ENCODE measurements at regions not wholly inside any gene's neighbourhood (a gene's known extent, or its start where the extent isn't known, plus 50 kb on each side); places are given as distances from the start of the nearest gene placed in this dataset.

DNA sequence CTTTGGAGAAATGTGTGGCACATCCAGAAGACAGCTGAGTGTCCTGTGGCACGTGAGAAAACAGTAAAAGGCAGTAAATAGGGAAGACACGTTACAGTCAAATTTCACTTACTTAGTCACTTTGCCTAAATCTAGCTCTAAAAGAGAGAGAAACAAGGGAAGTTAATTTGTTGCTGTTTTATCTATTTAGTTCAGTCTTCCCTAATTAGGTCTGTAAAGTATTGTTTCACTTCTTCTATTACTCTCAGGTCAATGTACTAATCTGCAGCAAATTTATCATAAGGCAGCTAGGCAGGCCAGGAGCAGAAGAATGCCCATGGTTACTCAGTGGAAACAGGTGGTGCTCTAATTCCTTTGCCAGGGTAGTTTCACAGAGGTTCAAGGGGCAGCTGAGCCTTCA lies 124.3 kb upstream of the CNR1 start:
- Histone ChIP-seq H3K9ac (no peak overlapping the region), H3K27me3 (replicated peaks; ENCODE audit: insufficient read depth) (no peaks in the 10 kb centered on the region), H3K4me2 (ENCODE audit: unreplicated experiment) (no peak overlapping the region), H3K9me2 (ENCODE audit: insufficient read depth) (no peaks in the 10 kb centered on the region), H3K27ac (no peak overlapping the region), H4K20me1 (ENCODE audit: insufficient read depth) (no peaks in the 10 kb centered on the region), H3K4me3 (no peak overlapping the region), H3K79me2 (ENCODE audit: insufficient read depth) (no peaks in the 10 kb centered on the region), H2AFZ (no peak overlapping the region), H3K36me3 (ENCODE audit: low read depth) (no peaks in the 10 kb centered on the region), H3K9me3 (ENCODE audit: low read depth) (peaks cover 5% of the 10 kb centered on the region), H3F3A (ENCODE audit: insufficient read depth) (no peaks in the 10 kb centered on the region), H3K4me1 (ENCODE audit: insufficient read depth) (no peaks in the 10 kb centered on the region)
- no peak for DNase-seq
- in situ Hi-C loops (cut with MboI): no loop called here
- TF ChIP-seq EZH2phosphoT487 (IDR thresholded peaks at IDR 0.05; ENCODE audit: insufficient read depth, low read depth): no peak
- no peak for TF ChIP-seq EZH2 (IDR thresholded peaks at IDR 0.05; ENCODE audit: insufficient read depth, poor library complexity, severe bottlenecking)
- 31 to 32% methylated on average over 2 of the region's 2 CpGs for whole genome bisulfite sequencing, 2 experiments (ENCODE audit: low coverage in 1 of 2, low lambda C conversion rate in 2 of 2, missing lambda C conversion rate in 2 of 2)

DNA sequence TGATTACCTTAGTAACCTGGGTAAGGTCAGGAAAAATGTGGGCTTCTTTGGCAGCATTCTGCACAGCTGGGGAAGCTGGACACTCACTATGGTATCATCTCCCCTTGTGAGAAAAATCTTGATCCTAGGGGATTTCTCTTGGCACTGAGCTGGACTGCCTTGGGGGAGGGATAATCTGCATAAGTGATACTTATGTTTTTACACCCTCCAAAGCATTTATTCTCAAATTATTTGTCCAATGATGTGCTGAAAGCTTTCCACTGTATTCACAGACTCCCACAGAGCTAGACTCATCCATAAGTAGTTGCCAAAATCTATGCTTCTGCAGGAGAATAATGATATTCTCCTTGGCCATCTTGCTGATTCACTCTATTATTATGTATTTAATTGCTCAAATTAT lies 121.5 kb upstream of the CNR1 start:
- H3K36me3 ChIP-seq (ENCODE audit: low read depth): no peaks in the 10 kb centered on the region
- no peak overlapping the region for H3K4me2 ChIP-seq (ENCODE audit: unreplicated experiment)
- no peaks in the 10 kb centered on the region for H4K20me1 ChIP-seq (ENCODE audit: insufficient read depth)
- H3K4me3 ChIP-seq: no peak overlapping the region
- no peaks in the 10 kb centered on the region for H3K4me1 ChIP-seq (ENCODE audit: insufficient read depth)
- H3K79me2 ChIP-seq (ENCODE audit: insufficient read depth): no peaks in the 10 kb centered on the region
- H3K9me3 ChIP-seq (ENCODE audit: low read depth): peaks cover 5% of the 10 kb centered on the region
- H2AFZ ChIP-seq: no peak overlapping the region
- H3K27ac ChIP-seq: no peak overlapping the region
- in situ Hi-C loops (cut with MboI): no loop called here
- no peaks in the 10 kb centered on the region for H3K9me2 ChIP-seq (ENCODE audit: insufficient read depth)
- H3K27me3 ChIP-seq (replicated peaks; ENCODE audit: insufficient read depth): no peaks in the 10 kb centered on the region
- DNase-seq: no peak
- no peaks in the 10 kb centered on the region for H3F3A ChIP-seq (ENCODE audit: insufficient read depth)
- H3K9ac ChIP-seq: no peak overlapping the region
- TF ChIP-seq EZH2 (IDR thresholded peaks at IDR 0.05; ENCODE audit: insufficient read depth, poor library complexity, severe bottlenecking): no peak
- no peak for TF ChIP-seq EZH2phosphoT487 (IDR thresholded peaks at IDR 0.05; ENCODE audit: insufficient read depth, low read depth)

DNA sequence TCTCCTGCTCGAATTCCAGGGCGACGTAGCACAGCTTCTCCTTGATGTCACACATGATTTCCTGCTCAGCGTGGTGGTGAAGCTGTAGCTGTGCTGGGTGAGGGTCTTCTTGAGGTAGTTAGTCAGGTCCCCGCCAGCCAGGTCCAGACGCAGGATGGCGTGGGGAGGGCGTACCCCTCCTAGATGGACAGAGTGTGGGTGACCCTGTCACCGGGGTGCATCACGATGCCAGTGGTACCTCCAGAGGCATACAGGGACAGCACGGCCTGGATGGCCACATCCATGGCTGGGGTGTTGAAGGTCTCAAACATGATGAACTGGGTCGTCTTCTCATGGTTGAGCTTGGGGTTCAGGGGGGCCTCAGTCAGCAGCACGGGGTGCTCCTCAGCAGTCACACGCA lies 110.2 kb upstream of the CNR1 start:
- no peak overlapping the region for H3K9ac ChIP-seq
- H3K27me3 ChIP-seq (replicated peaks; ENCODE audit: insufficient read depth): no peaks in the 10 kb centered on the region; the same call in 1 of the 2 replicates
- 45% methylated on average over 14 of the region's 14 CpGs for WGBS, 2 experiments (ENCODE audit: low coverage in 1 of 2, low lambda C conversion rate in 2 of 2, missing lambda C conversion rate in 2 of 2)
- H3K4me3 ChIP-seq: no peak overlapping the region
- no peaks in the 10 kb centered on the region for H3K36me3 ChIP-seq (ENCODE audit: low read depth)
- no peak for DNase-seq
- no peak overlapping the region for H2AFZ ChIP-seq
- H3K9me3 ChIP-seq (ENCODE audit: low read depth): no peaks in the 10 kb centered on the region
- no peaks in the 10 kb centered on the region for H4K20me1 ChIP-seq (ENCODE audit: insufficient read depth)
- no peak overlapping the region for H3K27ac ChIP-seq
- no peaks in the 10 kb centered on the region for H3F3A ChIP-seq (ENCODE audit: insufficient read depth)
- no peaks in the 10 kb centered on the region for H3K79me2 ChIP-seq (ENCODE audit: insufficient read depth)
- in situ Hi-C loops (cut with MboI): no loop called here
- H3K4me2 ChIP-seq (ENCODE audit: unreplicated experiment): no peak overlapping the region
- no peaks in the 10 kb centered on the region for H3K9me2 ChIP-seq (ENCODE audit: insufficient read depth)
- H3K4me1 ChIP-seq (ENCODE audit: insufficient read depth): no peaks in the 10 kb centered on the region
- TF ChIP-seq EZH2 (IDR thresholded peaks at IDR 0.05; ENCODE audit: insufficient read depth, poor library complexity, severe bottlenecking) (no peak), EZH2phosphoT487 (IDR thresholded peaks at IDR 0.05; ENCODE audit: insufficient read depth, low read depth) (no peak)

DNA sequence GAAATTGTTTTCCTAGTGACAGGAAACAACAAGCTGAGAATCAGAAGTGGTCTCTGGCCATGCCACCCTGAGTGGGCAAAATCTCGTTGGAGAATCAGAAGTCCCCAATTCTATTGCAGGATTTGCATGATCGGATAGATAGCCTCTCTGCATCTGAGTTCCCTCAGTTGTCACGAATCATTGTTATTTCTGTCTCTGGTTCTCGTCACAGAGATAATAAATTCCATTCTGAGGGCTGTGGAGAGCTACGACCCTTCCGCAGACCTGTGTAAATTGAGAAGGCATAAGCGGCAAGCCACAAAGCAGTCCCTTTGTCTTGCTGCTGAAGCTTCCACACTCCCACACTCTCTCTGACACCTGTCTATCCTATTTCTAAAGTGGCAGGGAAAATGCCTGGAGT lies 102.4 kb upstream of the CNR1 start:
- H3K79me2 ChIP-seq (ENCODE audit: insufficient read depth): no peaks in the 10 kb centered on the region
- 7 to 10% methylated on average over 7 of the region's 7 CpGs for WGBS, 2 experiments (ENCODE audit: low coverage in 1 of 2, low lambda C conversion rate in 2 of 2, missing lambda C conversion rate in 2 of 2)
- no peak overlapping the region for H2AFZ ChIP-seq
- H3K27me3 ChIP-seq (replicated peaks; ENCODE audit: insufficient read depth): no peaks in the 10 kb centered on the region
- no peaks in the 10 kb centered on the region for H3K9me2 ChIP-seq (ENCODE audit: insufficient read depth)
- no peaks in the 10 kb centered on the region for H3F3A ChIP-seq (ENCODE audit: insufficient read depth)
- no peak overlapping the region for H3K4me3 ChIP-seq
- TF ChIP-seq EZH2 (IDR thresholded peaks at IDR 0.05; ENCODE audit: insufficient read depth, poor library complexity, severe bottlenecking) (no peak), EZH2phosphoT487 (IDR thresholded peaks at IDR 0.05; ENCODE audit: insufficient read depth, low read depth) (no peak)
- no peak for DNase-seq
- H4K20me1 ChIP-seq (ENCODE audit: insufficient read depth): no peaks in the 10 kb centered on the region
- H3K4me2 ChIP-seq (ENCODE audit: unreplicated experiment): no peak overlapping the region
- no peaks in the 10 kb centered on the region for H3K9me3 ChIP-seq (ENCODE audit: low read depth)
- no peaks in the 10 kb centered on the region for H3K4me1 ChIP-seq (ENCODE audit: insufficient read depth)
- H3K9ac ChIP-seq: no peak overlapping the region
- no peak overlapping the region for H3K27ac ChIP-seq
- in situ Hi-C loops (cut with MboI): no loop called here
- no peaks in the 10 kb centered on the region for H3K36me3 ChIP-seq (ENCODE audit: low read depth)

DNA sequence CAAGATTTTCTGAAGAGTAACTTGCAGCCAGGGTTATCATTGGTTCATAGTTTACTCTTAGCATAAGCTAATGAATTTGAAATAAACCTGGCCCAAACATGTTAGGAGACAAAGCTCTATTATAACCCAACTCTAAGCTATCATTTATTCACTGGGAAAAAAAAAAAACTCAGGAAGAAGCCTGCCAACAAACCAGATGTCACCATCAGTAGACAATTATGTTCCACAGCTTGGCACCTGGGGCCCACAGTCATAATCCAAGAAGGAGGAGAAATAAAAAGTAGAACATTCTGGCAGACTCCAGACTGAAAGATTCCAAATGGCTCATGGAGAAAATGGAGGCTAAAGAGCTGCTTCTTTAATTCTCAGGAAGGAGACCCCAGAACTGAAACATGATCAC lies 100.0 kb upstream of the CNR1 start:
- H3K4me1 ChIP-seq (ENCODE audit: insufficient read depth): no peaks in the 10 kb centered on the region
- H3K27ac ChIP-seq: no peak overlapping the region
- no peaks in the 10 kb centered on the region for H3K36me3 ChIP-seq (ENCODE audit: low read depth)
- no peak overlapping the region for H3K4me3 ChIP-seq
- no peaks in the 10 kb centered on the region for H3K27me3 ChIP-seq (replicated peaks; ENCODE audit: insufficient read depth)
- H3K4me2 ChIP-seq (ENCODE audit: unreplicated experiment): no peak overlapping the region
- H3F3A ChIP-seq (ENCODE audit: insufficient read depth): no peaks in the 10 kb centered on the region
- no peaks in the 10 kb centered on the region for H3K9me2 ChIP-seq (ENCODE audit: insufficient read depth)
- H3K9ac ChIP-seq: no peak overlapping the region
- H4K20me1 ChIP-seq (ENCODE audit: insufficient read depth): no peaks in the 10 kb centered on the region
- TF ChIP-seq EZH2phosphoT487 (IDR thresholded peaks at IDR 0.05; ENCODE audit: insufficient read depth, low read depth) (no peak), EZH2 (IDR thresholded peaks at IDR 0.05; ENCODE audit: insufficient read depth, poor library complexity, severe bottlenecking) (no peak)
- H3K9me3 ChIP-seq (ENCODE audit: low read depth): no peaks in the 10 kb centered on the region
- no peaks in the 10 kb centered on the region for H3K79me2 ChIP-seq (ENCODE audit: insufficient read depth)
- in situ Hi-C loops (cut with MboI): no loop called here
- no peak overlapping the region for H2AFZ ChIP-seq
- no peak for DNase-seq
